ENCODE measurements at regions not wholly inside any gene's neighbourhood (a gene's known extent, or its start where the extent isn't known, plus 50 kb on each side); places are given as distances from the start of the nearest gene placed in this dataset.

DNA sequence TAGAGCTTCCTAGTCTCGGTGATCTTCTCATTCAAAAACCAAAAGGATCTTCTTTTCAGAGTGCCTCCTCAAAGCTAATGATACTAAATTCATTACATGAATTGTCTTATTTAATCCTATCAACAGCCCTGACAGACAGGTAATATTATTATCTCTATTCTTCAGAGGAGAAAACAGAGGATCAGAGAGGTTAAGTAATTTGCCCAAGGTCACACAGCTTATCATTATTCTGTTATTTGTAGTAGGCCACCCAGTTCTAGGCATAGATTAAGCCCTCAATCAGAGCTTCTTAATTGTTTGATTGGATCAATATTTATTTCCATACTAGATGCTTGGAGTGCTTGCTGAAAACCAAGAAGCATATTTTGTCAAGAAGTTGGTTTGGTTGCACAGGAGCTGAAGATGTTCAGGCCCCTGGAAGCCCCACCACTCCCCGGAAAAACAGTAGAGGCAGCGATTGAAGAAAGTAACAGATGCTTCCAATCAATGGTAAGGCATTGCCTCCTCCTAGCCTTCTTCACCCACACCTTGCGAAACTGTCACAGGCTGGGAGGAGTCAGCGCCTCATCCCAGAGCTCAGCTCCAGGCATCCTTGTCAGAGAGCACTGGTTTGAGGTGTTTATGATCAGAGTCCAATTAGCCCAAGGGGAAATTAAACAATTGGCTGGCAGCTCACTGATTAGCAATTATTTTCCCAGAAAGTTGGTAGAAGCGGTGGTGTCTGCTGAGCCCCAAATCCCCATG, 487.2 kb downstream of the BCL11A start:
- TF ChIP-seq, protein P1, sequence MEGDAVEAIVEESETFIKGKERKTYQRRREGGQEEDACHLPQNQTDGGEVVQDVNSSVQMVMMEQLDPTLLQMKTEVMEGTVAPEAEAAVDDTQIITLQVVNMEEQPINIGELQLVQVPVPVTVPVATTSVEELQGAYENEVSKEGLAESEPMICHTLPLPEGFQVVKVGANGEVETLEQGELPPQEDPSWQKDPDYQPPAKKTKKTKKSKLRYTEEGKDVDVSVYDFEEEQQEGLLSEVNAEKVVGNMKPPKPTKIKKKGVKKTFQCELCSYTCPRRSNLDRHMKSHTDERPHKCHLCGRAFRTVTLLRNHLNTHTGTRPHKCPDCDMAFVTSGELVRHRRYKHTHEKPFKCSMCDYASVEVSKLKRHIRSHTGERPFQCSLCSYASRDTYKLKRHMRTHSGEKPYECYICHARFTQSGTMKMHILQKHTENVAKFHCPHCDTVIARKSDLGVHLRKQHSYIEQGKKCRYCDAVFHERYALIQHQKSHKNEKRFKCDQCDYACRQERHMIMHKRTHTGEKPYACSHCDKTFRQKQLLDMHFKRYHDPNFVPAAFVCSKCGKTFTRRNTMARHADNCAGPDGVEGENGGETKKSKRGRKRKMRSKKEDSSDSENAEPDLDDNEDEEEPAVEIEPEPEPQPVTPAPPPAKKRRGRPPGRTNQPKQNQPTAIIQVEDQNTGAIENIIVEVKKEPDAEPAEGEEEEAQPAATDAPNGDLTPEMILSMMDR (conservative IDR thresholded peaks at IDR 0.05; ENCODE audit: low read length), result no peak
- DNase-seq (ENCODE audit: low read depth), result no peak
- no peak overlapping the region for H3K4me3 ChIP-seq (ENCODE audit: low read length)

DNA sequence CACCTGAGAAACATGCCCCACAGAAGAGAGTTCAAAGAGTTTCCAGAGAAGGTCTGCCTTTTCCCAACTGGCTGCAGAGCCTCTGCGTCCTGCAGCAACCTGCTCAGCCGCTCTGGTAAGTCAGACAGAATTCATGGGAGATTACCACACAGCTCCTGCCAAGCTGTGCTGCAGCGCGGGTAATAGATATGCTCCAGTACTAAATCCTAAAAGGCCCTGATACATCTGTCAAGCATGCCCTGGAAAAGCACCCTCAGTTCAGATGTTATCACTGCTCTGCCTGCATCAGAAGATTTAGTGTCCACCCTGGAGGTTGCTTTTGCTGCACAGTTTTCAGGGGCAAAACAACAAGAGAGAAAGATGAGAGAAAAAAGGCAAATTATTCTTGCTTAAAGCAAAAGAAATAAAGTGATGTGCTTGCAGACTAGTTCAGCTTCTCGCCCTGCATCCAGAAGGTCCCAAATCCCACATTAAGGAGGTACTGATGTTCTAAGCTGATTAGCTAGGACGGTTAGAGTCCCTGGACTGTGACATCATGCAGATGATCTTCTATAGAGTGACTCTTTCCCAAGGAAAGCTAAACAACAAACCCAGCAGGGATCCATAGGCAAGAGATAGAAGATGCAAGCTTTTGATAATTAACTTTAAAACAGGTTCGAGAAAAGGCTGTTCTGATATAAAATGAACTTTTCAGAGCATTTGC, 488.6 kb downstream of the BCL11A start:
- DNase-seq (ENCODE audit: low read depth), result no peak
- TF ChIP-seq, protein P1 (conservative IDR thresholded peaks at IDR 0.05; ENCODE audit: low read length), result no peak
- H3K4me3 ChIP-seq (ENCODE audit: low read length), result no peak overlapping the region

DNA sequence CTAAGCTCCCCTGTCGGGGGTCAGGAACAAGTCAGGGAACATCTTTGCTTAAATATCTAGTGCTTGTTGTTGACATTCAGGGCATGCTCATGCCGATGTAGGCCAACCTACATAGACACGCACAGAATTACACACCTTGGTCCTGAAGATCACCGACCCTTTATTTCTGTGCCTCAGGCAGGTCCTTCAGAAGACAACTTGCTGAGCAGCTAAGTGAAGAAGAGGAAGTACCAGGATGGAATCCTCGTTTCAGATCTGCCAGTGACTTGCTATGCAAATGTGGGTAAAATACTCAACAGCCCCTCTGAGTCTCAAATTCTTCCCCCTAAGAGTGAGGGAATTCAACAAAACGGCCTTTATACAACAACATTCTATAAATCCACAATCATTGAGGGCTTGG, 494.7 kb downstream of the BCL11A start:
- DNase-seq (ENCODE audit: low read depth), result no peak
- TF ChIP-seq, protein P1 (conservative IDR thresholded peaks at IDR 0.05; ENCODE audit: low read length), result no peak
- H3K4me3 ChIP-seq (ENCODE audit: low read length), result no peak overlapping the region

DNA sequence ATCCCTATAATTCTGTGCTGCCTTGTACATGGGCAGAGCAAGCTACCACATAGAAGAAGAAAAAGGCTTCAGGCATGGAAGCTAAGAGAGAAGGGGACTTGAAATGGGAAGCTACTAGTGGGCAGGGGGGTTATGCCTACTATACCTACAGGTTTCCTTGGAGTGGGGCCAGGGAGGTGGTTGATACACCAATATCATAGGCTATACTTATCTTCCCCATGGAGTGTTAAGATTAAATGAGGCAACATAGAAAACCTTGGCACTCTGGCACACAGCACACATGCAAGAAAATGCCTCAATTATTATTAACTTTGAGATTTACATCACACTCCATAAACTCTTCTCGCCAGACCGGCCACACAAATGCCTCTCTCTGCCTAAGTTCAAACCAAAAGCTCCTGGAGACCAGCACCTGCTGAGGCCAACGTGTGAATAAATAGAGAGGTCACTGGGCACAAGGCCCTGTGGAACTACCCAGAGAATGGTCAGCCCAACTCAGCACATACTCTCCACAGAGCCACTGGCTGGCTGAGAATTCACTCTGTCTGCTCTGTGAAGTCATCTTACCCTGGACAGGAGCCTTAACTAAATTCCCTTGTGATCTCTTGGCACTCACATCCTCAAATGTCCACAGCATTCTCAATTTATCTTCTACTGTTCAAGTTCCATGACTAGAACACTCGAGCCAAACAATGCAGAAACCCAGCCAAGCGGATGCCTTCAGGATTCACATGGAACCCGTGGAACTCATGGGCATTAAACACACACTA, 498.7 kb downstream of the BCL11A start:
- TF ChIP-seq, protein P1 (conservative IDR thresholded peaks at IDR 0.05; ENCODE audit: low read length), result no peak
- no peak overlapping the region for H3K4me3 ChIP-seq (ENCODE audit: low read length)
- no peak for DNase-seq (ENCODE audit: low read depth)

DNA sequence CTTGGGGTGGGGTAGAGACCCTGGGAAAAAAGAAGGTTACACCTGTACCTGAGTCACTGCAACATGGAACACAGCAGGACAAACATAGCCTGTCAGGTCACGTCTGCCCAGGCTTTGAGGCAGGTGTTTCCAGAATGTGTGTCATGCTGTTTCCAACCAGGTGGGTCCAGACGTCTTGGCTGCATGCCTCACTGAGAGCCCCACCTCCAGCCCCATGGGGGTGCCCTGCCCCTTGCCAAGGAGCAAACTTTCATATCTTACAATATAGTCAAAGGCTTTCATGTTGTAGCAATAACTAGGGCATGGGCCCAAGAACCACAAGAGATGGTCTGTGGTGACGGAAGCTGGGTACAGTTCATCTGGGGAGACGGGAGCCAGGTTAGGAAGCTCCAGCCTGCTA, 499.7 kb downstream of the BCL11A start:
- no peak overlapping the region for H3K4me3 ChIP-seq (ENCODE audit: low read length)
- TF ChIP-seq, protein P1 (conservative IDR thresholded peaks at IDR 0.05; ENCODE audit: low read length), result no peak
- DNase-seq (ENCODE audit: low read depth), result no peak

DNA sequence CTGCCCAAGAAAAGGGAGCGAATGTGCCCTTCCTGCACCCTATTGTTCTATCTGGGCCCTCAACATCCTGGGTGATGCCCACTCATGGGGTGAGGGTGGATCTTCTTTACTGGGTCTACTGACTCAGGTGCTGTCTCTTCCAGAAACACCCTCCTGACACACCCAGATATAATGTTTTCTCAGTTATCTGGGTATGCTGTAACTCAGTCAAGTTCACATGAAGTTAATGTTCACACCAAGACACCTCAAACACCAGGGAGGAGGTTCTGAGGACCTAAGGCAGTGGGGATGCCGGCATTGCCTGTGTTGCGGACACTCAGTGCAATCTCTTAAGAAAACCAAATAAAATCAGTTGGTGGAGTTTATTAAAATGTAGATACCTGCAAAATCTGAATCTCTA, 500.9 kb downstream of the BCL11A start:
- TF ChIP-seq, protein P1 (conservative IDR thresholded peaks at IDR 0.05; ENCODE audit: low read length), result no peak
- H3K4me3 ChIP-seq (ENCODE audit: low read length), result no peak overlapping the region
- no peak for DNase-seq (ENCODE audit: low read depth)
